HL-60 (cell line): ENCODE measurements at regions not wholly inside any gene's neighbourhood (a gene's known extent, or its start where the extent isn't known, plus 50 kb on each side); places are given as distances from the start of the nearest gene placed in this dataset.

Experiments
- DNase-seq, 2 experiments: peaks; one replicate each; pipeline ENCODE4 v3.0.0-alpha.2; 2010 to 2020; ENCODE audit warnings: low read depth in 1 of 2, low spot score in 1 of 2
- H3K27ac ChIP-seq: fragments of 250-450 bp; sonication (Bioruptor Pico); replicated peaks from 2 replicates; pipeline ENCODE4 v1.5.1; 2020; ENCODE audit warnings: mild to moderate bottlenecking, moderate library complexity
- H3K27me3 ChIP-seq: fragments of 250-450 bp; sonication (Bioruptor Pico); 2 replicates; pipeline ENCODE4 v1.5.1; 2021; ENCODE audit warnings: mild to moderate bottlenecking, moderate library complexity; ENCODE audit not compliant: insufficient read depth, poor library complexity, severe bottlenecking
- H3K4me3 ChIP-seq: replicated peaks from 2 replicates; pipeline ENCODE4 v1.5.1; 2011; ENCODE audit warnings: mild to moderate bottlenecking, control low read depth, low read length; ENCODE audit not compliant: insufficient read depth
- GABPA ChIP-seq: IDR thresholded peaks from 2 replicates; pipeline ENCODE4 v1.6.1; 2012; ENCODE audit warnings: low read depth
- POLR2AphosphoS5 ChIP-seq: IDR thresholded peaks from 2 replicates; pipeline ENCODE4 v1.6.1; 2012; ENCODE audit warnings: low read depth
- SPI1 ChIP-seq: IDR thresholded peaks from 2 replicates; pipeline ENCODE4 v1.6.1; 2012; ENCODE audit warnings: low read depth, mild to moderate bottlenecking, borderline replicate concordance
- TF ChIP-seq, protein P1 (sequence below): IDR thresholded peaks from 2 replicates; pipeline ENCODE4 v1.6.1; 2012; ENCODE audit warnings: low read depth; ENCODE audit not compliant: insufficient replicate concordance
- TF ChIP-seq, protein P2 (sequence below): IDR thresholded peaks from one replicate; pipeline ENCODE4 v1.5.1; 2011; ENCODE audit warnings: low read length, control low read depth, inconsistent platforms; ENCODE audit not compliant: insufficient read depth

DNA sequence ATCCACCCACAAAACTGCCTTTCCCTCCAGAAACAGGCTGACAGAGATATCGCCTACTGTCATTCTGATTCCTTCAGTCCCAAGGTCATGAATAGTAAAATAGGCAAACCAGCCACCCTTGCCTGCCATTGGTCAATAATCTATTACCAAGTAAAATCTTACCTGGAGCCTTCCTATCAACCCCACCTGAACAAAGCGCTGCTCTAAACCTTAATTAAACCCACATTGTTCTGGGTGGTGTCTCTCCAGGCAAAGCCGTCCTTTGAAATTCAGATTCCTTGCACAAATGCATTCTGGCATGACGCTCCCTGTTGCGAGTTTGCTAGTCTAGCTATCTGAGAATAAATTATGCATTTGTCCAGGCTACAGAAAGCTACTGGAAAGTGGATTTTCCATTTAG, 291.6 kb upstream of the ECI2 start:
- Histone ChIP-seq H3K27ac (no peak overlapping the region), H3K27me3 (no peaks in the 10 kb centered on the region), H3K4me3 (no peak overlapping the region)
- TF ChIP-seq, protein P1, sequence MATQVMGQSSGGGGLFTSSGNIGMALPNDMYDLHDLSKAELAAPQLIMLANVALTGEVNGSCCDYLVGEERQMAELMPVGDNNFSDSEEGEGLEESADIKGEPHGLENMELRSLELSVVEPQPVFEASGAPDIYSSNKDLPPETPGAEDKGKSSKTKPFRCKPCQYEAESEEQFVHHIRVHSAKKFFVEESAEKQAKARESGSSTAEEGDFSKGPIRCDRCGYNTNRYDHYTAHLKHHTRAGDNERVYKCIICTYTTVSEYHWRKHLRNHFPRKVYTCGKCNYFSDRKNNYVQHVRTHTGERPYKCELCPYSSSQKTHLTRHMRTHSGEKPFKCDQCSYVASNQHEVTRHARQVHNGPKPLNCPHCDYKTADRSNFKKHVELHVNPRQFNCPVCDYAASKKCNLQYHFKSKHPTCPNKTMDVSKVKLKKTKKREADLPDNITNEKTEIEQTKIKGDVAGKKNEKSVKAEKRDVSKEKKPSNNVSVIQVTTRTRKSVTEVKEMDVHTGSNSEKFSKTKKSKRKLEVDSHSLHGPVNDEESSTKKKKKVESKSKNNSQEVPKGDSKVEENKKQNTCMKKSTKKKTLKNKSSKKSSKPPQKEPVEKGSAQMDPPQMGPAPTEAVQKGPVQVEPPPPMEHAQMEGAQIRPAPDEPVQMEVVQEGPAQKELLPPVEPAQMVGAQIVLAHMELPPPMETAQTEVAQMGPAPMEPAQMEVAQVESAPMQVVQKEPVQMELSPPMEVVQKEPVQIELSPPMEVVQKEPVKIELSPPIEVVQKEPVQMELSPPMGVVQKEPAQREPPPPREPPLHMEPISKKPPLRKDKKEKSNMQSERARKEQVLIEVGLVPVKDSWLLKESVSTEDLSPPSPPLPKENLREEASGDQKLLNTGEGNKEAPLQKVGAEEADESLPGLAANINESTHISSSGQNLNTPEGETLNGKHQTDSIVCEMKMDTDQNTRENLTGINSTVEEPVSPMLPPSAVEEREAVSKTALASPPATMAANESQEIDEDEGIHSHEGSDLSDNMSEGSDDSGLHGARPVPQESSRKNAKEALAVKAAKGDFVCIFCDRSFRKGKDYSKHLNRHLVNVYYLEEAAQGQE = no peak
- no peak for TF ChIP-seq GABPA
- TF ChIP-seq, protein P2, sequence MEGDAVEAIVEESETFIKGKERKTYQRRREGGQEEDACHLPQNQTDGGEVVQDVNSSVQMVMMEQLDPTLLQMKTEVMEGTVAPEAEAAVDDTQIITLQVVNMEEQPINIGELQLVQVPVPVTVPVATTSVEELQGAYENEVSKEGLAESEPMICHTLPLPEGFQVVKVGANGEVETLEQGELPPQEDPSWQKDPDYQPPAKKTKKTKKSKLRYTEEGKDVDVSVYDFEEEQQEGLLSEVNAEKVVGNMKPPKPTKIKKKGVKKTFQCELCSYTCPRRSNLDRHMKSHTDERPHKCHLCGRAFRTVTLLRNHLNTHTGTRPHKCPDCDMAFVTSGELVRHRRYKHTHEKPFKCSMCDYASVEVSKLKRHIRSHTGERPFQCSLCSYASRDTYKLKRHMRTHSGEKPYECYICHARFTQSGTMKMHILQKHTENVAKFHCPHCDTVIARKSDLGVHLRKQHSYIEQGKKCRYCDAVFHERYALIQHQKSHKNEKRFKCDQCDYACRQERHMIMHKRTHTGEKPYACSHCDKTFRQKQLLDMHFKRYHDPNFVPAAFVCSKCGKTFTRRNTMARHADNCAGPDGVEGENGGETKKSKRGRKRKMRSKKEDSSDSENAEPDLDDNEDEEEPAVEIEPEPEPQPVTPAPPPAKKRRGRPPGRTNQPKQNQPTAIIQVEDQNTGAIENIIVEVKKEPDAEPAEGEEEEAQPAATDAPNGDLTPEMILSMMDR = no peak
- no peak for TF ChIP-seq POLR2AphosphoS5
- TF ChIP-seq SPI1 = no peak
- DNase-seq = no peak

DNA sequence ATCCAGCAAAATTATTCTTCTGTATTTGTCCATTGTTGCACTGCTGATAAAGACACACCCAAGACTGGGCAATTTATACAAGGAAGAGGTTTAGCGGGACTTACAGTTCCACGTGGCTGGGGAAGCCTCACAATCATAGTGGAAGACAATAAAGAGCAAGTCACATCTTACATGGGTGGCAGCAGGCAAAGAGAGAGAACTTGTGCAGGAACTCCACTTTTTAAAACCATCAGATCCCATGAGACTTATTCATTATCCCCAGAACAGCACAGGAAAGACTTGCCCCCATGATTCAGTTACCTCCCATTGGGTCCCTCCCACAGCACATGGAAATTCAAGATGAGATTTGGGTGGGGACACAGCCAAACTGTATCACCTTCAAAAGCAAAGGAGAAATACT, 286.5 kb upstream of the ECI2 start:
- H3K27me3 ChIP-seq = no peaks in the 10 kb centered on the region
- no peak overlapping the region for H3K4me3 ChIP-seq
- TF ChIP-seq, protein P2 = no peak
- no peak for TF ChIP-seq GABPA
- no peak for TF ChIP-seq SPI1
- TF ChIP-seq, protein P1 = no peak
- no peak for TF ChIP-seq POLR2AphosphoS5
- no peak for DNase-seq
- no peak overlapping the region for H3K27ac ChIP-seq

DNA sequence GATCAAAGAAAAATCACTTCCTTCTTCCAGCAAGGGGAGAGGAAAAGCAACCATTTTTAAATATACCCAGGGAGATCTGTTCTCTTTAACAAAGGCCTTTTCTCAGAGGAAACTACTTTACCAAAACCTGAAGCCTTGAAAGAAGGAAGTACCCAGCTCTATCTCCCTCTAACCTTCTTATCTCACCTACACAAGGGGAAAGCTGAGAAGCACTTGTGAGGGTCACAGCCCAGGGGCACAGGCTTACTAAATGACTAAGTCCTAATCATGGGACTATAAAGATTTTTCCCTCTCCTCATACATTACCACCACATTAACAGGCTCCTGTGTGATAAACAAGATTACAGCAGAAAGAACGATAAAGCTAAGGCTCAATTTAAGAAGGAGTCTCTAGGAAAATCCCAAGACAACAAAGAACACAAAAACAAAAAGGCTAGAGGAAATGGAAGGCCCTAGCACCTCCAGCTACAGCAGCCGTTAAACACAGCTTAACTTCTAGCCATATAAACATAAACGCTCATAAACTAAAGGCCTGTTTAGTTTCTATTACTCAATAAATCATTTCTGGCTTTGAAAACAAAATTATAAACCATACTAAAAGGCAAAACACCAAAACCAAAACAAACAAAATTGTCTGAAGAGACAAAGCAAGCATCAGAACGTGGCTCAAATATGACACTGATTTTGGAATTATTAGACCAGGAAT, 284.9 kb upstream of the ECI2 start:
- TF ChIP-seq GABPA = no peak
- no peak for TF ChIP-seq POLR2AphosphoS5
- TF ChIP-seq, protein P1 = no peak
- no peak for TF ChIP-seq SPI1
- DNase-seq = no peak
- H3K27me3 ChIP-seq = no peaks in the 10 kb centered on the region
- no peak overlapping the region for H3K27ac ChIP-seq
- H3K4me3 ChIP-seq = no peak overlapping the region
